ENCODE measurements at regions not wholly inside any gene's neighbourhood (a gene's known extent, or its start where the extent isn't known, plus 50 kb on each side); places are given as distances from the start of the nearest gene placed in this dataset.

- no peak for DNase-seq (ENCODE audit: low read depth, low spot score)
These were observed 205.6 kb upstream of the S100G start for GRCh38 chrX:16444353-16444752.

DNA sequence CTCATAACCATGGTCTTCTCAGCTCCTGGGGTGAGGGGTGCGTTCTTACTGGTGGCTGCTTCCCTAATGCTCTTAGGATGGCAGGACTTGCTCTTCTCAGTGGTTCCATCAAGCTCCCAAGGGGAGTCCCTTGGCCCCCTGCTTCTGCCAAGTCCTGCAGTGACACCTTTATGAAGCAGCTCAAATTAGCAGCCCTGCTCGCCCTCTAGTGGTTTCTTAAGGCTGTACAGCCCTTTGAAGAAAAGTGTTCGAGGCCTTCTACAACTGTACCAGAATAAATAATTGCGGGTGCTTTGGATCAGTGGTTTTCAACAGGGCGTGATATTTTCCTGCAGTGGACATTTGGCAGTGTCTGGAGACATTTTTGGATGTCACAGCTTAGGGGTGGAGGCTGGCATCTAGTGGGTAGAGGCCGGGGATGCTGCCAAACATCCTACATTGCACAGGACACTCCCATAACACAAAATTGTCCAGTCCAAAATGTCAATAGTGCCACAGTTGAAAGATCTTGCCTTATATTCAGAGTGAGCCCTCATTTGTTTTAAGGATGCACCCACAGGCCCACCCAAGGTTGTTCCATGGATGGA lies 204.7 kb upstream of the S100G start:
- DNase-seq (ENCODE audit: low read depth, low spot score), result no peak

- DNase-seq (ENCODE audit: low read depth, low spot score), result no peak
These were observed 198.6 kb upstream of the S100G start for GRCh38 chrX:16451334-16451733.

GRCh38 chrX:16454926-16455325 lies 195.0 kb upstream of the S100G start:
- DNase-seq (ENCODE audit: low read depth, low spot score), result no peak

- DNase-seq (ENCODE audit: low read depth, low spot score), result no peak
These were observed 192.7 kb upstream of the S100G start for GRCh38 chrX:16457239-16457638.

GRCh38 chrX:16458208-16458607 lies 191.8 kb upstream of the S100G start:
- DNase-seq (ENCODE audit: low read depth, low spot score), result no peak

- no peak for DNase-seq (ENCODE audit: low read depth, low spot score)
These were observed 190.9 kb upstream of the S100G start for GRCh38 chrX:16459008-16459407.

- no peak for DNase-seq (ENCODE audit: low read depth, low spot score)
These were observed 188.0 kb upstream of the S100G start for GRCh38 chrX:16461968-16462367.

DNA sequence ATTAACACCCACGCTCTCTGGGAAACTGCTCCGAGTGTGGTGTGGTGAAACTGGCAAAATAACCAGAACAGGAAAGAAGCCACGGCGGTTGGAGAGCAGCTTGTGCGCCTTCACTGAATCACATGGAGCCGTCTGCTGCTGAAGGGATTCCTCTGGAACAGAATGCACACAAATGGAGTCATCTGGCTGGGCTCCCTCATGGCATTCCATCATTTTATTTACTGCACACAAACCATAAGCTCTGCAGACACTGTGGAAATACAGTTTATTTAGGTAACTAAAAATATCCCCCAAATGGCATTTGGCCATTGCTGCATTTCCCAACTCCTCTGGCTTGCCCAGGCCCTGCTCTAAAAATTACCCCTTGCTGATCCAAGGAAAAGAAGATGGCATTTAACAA lies 187.0 kb upstream of the S100G start:
- no peak for DNase-seq (ENCODE audit: low read depth, low spot score)

DNA sequence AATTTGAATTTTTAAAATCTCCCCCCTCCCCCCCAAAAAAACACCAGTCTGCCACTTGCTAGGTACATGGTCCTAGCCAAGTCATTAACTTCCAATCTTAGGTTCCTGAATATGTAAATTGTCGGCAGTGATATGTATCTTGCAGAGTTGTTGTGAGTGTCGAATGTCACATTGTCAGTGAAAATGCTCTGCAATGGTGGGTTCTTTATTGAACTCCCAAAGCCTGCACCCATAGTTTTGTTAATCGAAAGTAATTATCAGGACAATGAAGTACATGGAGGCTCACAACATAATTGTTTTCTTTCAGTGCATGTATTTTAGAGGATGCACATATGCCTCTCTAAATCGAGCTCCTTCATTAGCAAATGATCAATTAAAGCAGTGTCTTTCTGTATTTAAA lies 185.6 kb upstream of the S100G start:
- no peak for DNase-seq (ENCODE audit: low read depth, low spot score)

GRCh38 chrX:16465081-16465876 lies 184.7 kb upstream of the S100G start:
- DNase-seq (ENCODE audit: low read depth, low spot score), result no peak

DNA sequence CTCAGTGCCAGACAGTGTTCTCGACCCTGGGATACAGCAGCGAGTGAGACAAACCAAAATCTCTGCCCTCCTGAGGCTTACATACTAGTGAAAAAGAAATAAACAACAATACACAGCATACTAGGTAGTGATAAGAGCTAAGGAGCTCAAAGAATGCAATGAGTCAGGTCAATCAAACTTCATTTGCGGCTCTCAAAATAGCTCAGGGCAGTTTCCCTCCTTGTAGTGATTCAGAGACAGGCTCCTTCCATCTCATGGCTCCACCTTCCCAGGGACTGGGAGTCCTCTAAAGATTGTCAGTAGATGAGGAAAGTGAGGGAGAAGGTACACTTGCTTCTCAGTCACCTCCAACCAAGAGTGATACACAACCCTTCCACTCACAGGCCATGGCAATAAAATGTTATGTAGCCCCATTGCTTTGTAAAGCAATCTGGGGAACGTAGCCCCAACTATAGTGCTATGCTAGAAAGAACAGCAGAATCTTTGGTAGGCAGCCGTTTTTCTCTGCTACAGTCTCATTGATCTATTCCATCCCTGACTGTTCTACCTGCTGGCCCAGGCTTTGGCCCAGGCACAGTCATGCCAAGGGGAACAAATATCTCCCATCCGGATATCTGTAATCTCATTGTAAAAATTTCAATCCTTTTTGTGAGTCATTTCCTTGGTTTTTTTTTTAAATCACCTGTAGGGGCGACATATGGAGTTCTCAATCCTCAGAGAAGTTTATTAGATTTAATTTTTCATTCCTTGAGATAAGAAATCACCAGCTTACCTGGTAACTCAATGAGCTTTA lies 183.1 kb upstream of the S100G start:
- DNase-seq (ENCODE audit: low read depth, low spot score), result no peak

DNA sequence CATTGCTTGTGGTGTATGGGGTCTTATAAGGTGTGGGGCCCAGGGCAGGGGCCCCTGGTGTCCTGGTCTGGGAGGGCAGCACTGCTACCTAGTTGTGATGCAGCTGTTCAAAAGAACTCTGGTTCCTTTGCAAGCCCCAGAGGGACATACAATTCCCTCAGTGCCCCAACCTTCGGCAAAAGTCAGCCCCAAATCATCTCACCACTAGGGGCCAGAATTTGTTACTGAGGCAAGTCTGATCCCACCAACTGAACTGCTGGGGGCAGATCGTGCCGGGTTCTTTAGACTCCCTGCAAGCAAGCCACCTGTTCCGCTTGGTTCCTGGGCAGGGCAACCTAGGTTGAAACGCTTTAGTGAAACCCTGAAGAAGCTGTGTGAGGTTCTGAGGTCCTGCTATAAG lies 180.1 kb upstream of the S100G start:
- no peak for DNase-seq (ENCODE audit: low read depth, low spot score)

- no peak for DNase-seq (ENCODE audit: low read depth, low spot score)
These were observed 177.6 kb upstream of the S100G start for GRCh38 chrX:16472345-16472744.

DNA sequence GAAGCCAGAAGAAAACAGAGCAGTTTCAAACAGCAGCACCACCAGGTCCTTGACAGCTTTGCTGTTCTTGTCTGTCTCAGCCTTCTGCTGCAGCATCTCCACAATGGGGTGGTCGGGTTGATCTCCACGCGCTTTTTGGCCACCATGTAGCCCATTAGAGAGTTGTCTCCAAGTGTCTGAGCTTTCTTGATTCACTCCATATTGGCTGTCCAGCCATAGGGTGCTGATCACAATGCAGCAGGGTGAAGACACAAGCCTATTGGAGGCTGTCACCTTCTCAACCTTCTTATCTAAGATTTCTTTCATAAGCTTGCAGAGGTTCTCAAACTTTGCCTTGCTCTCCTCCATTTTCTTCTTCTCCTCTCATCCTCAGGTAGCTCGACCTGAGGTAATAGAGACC lies 175.4 kb upstream of the S100G start:
- DNase-seq (ENCODE audit: low read depth, low spot score), result no peak

GRCh38 chrX:16476009-16476408 lies 173.9 kb upstream of the S100G start:
- no peak for DNase-seq (ENCODE audit: low read depth, low spot score)

GRCh38 chrX:16476692-16477091 lies 173.3 kb upstream of the S100G start:
- DNase-seq (ENCODE audit: low read depth, low spot score), result no peak

- DNase-seq (ENCODE audit: low read depth, low spot score), result no peak
These were observed 170.6 kb upstream of the S100G start for GRCh38 chrX:16479206-16479869.

DNA sequence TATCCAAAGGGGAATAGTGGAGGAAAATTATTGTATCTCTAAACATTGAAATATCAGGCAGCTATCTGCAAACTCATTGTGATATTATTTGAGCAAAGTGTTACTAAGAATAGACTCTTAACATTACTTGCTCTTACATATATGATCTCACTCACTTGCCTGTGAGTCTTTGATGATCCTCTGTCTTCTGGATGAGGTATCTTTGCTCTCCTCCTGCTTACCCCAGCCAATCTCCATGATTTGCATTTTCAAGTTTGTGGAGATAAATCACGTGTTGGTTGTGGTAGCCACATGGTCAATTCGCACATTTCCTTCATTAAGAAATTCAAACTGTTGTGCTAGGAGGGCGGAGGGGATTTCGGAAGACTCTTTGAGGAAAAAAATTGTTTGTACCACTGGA lies 169.9 kb upstream of the S100G start:
- no peak for DNase-seq (ENCODE audit: low read depth, low spot score)

DNA sequence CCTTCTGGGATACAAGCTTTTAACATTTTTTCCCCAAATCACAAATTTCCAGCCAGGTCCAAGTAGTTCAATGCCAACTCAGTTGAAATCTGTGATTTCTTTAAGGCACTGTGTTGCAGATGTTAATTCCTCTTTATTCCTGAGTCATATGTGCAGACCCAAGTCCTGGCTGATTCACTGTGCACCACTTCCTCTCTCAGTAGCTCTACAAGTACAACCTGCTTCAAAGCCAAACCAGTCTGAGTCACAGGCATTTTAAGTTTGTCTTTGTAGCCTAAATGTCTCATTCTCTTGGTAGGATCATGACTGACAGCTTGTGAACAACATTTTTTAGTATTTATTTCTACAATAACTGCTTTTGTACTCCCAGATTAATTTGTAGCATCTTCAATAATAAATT lies 165.6 kb upstream of the S100G start:
- no peak for DNase-seq (ENCODE audit: low read depth, low spot score)

- DNase-seq (ENCODE audit: low read depth, low spot score), result no peak
These were observed 162.2 kb upstream of the S100G start for GRCh38 chrX:16487620-16488385.
